Natural killer cell (primary cell): ENCODE measurements at regions not wholly inside any gene's neighbourhood (a gene's known extent, or its start where the extent isn't known, plus 50 kb on each side); places are given as distances from the start of the nearest gene placed in this dataset.

Experiments used
- ATAC-seq, 3 donors: fragments of 150-1000 bp in 2 of 3; fragments of 200-7000 bp in 1 of 3; cut with Tn5 transposase; 1 replicate in 1 of 3; 2 replicates in 2 of 3; pipeline ENCODE4 v1.10.0; 2021; ENCODE audit warnings: mild to moderate bottlenecking in 2 of 3, moderate library complexity in 2 of 3
- DNase-seq, 2 donors: peaks; one replicate each; pipeline versions ENCODE4 v3.0.0 to v3.0.0-alpha.2; 2013 to 2021; ENCODE audit warnings: mixed read lengths in 1 of 2
- H3K27ac ChIP-seq: one replicate; pipeline ENCODE4 v1.5.1; 2013; ENCODE audit warnings: mild to moderate bottlenecking, low read length
- H3K27me3 ChIP-seq: one replicate; pipeline ENCODE4 v1.6.1; 2013; ENCODE audit warnings: low read length; ENCODE audit not compliant: control insufficient read depth, insufficient read depth
- H3K36me3 ChIP-seq: one replicate; pipeline ENCODE4 v1.6.1; 2013; ENCODE audit warnings: low read length; ENCODE audit not compliant: control insufficient read depth, insufficient read depth
- H3K4me1 ChIP-seq: one replicate; pipeline ENCODE4 v1.6.1; 2013; ENCODE audit warnings: low read length; ENCODE audit not compliant: control insufficient read depth, insufficient read depth
- H3K4me3 ChIP-seq: one replicate; pipeline ENCODE4 v1.5.1; 2013; ENCODE audit warnings: low read length
- H3K9me3 ChIP-seq: one replicate; pipeline ENCODE4 v1.6.1; 2013; ENCODE audit warnings: low read length; ENCODE audit not compliant: control insufficient read depth, insufficient read depth
- H3K27ac Mint-ChIP-seq, 2 donors: one replicate each; pipeline ENCODE4 v1.8.0; 2022; ENCODE audit warnings: mild to moderate bottlenecking in 2 of 2, mixed read lengths in 2 of 2, moderate library complexity in 1 of 2
- H3K27me3 Mint-ChIP-seq, 2 donors: one replicate each; pipeline ENCODE4 v1.8.0; 2022; ENCODE audit warnings: low read depth in 2 of 2, mixed read lengths in 2 of 2
- H3K36me3 Mint-ChIP-seq: one replicate; pipeline ENCODE4 v1.8.0; 2022; ENCODE audit warnings: mixed read lengths
- H3K4me1 Mint-ChIP-seq, 2 donors: one replicate each; pipeline ENCODE4 v1.8.0; 2022; ENCODE audit warnings: mixed read lengths in 2 of 2
- H3K4me3 Mint-ChIP-seq: one replicate; pipeline ENCODE4 v1.8.0; 2022; ENCODE audit warnings: mild to moderate bottlenecking, moderate library complexity, mixed read lengths
- H3K9me3 Mint-ChIP-seq, 2 donors: one replicate each; pipeline ENCODE4 v1.8.0; 2022; ENCODE audit warnings: mixed read lengths in 2 of 2
- WGBS: methylation state at CpG from one replicate; pipeline ENCODE4 v1.1.7; 2013; ENCODE audit warnings: missing lambda C conversion rate; ENCODE audit not compliant: insufficient coverage; 5-methylcytosine and 5-hydroxymethylcytosine counted together
- intact Hi-C: fragments of 100-400 bp; cut with micrococcal nuclease; formaldehyde crosslinking; loops from one replicate; pipeline ENCODE4 v1.14.2; 2022
- TF ChIP-seq, protein P1 (sequence below): fragments of 200-600 bp; IDR thresholded peaks from one replicate; pipeline ENCODE4 v1.8.0; 2022; ENCODE audit warnings: antibody characterized with exemption

DNA sequence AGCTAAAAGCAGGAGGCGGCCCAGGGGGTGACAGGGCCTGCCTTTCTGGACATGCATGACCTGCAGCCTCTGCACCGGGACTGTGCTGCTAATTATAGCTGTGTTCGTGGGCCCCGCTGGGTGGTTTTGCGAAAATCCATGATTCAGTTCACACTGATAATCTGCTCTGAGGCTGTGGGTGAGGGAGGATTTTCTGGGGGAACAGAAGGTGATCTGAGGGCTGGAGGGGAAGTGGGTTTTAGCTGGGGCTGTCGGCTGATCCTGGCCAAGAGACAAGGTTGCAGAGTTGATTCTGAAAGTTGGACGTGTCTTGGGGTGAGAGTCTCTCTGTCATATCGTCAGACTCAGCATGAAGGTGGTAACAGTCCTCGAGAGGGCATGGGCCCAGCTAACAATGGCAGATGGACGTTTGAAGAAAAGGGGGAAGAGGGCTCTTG is 187.5 kb upstream of the ZNF469 start:
- H3K9me3 ChIP-seq, result no peaks in the 10 kb centered on the region
- no peak overlapping the region for H3K4me3 ChIP-seq
- TF ChIP-seq, protein P1, sequence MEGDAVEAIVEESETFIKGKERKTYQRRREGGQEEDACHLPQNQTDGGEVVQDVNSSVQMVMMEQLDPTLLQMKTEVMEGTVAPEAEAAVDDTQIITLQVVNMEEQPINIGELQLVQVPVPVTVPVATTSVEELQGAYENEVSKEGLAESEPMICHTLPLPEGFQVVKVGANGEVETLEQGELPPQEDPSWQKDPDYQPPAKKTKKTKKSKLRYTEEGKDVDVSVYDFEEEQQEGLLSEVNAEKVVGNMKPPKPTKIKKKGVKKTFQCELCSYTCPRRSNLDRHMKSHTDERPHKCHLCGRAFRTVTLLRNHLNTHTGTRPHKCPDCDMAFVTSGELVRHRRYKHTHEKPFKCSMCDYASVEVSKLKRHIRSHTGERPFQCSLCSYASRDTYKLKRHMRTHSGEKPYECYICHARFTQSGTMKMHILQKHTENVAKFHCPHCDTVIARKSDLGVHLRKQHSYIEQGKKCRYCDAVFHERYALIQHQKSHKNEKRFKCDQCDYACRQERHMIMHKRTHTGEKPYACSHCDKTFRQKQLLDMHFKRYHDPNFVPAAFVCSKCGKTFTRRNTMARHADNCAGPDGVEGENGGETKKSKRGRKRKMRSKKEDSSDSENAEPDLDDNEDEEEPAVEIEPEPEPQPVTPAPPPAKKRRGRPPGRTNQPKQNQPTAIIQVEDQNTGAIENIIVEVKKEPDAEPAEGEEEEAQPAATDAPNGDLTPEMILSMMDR, result no peak
- peaks cover 0 to 7% of the 10 kb centered on the region in 2 donors for H3K4me1 Mint-ChIP-seq
- no peak overlapping the region for H3K27ac ChIP-seq
- 37% methylated on average over 10 of the region's 10 CpGs for WGBS
- no peak overlapping the region for H3K4me3 Mint-ChIP-seq
- H3K27ac Mint-ChIP-seq, result no peak overlapping the region
- no peak for ATAC-seq
- no peaks in the 10 kb centered on the region for H3K36me3 ChIP-seq
- H3K27me3 ChIP-seq, result no peaks in the 10 kb centered on the region
- peaks cover 5% of the 10 kb centered on the region in 2 donors for H3K9me3 Mint-ChIP-seq
- H3K36me3 Mint-ChIP-seq, result no peaks in the 10 kb centered on the region
- no peaks in the 10 kb centered on the region for H3K4me1 ChIP-seq
- H3K27me3 Mint-ChIP-seq, result peaks cover 8 to 12% of the 10 kb centered on the region in 2 donors
- intact Hi-C loops, result no loop called here
- no peak for DNase-seq

DNA sequence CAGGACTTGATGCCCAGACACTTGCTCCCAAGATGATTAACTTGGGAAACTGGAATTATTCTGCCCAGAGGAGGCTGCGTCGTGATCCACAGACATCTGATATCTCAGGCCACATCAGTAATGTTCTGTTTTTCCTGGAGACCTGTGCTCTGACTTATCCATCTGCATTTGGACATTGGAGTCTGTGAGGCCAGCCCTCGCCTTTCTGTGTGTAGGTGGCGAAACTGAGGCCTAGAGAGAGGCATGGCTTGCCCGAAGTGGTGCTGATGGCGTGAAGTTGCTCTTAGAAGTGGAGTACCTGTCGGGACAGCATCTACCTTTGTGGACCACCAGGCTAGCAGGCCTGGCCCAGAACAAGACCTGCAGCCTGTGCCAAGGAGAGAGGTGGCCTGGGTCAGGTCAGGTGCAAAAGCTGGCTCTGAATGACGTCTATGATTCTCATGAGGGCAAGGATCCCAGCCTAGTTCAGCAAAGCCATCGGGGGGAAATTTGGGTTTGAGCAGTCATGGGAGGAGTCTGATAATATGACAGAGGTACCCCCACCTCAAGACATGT is 186.8 kb upstream of the ZNF469 start:
- Mint-ChIP-seq H3K27me3 (peaks cover 8 to 12% of the 10 kb centered on the region in 2 donors), H3K4me3 (no peak overlapping the region), H3K9me3 (peaks cover 5% of the 10 kb centered on the region in 2 donors), H3K36me3 (no peaks in the 10 kb centered on the region), H3K4me1 (peaks cover 0 to 7% of the 10 kb centered on the region in 2 donors), H3K27ac (no peak overlapping the region)
- TF ChIP-seq, protein P1, result no peak
- no peaks in the 10 kb centered on the region for H3K4me1 ChIP-seq
- 89% methylated on average over 9 of the region's 9 CpGs for WGBS
- H3K27ac ChIP-seq, result no peak overlapping the region
- intact Hi-C loops, result no loop called here
- no peak overlapping the region for H3K4me3 ChIP-seq
- H3K9me3 ChIP-seq, result no peaks in the 10 kb centered on the region
- ATAC-seq (no peak), DNase-seq (no peak)
- H3K27me3 ChIP-seq, result no peaks in the 10 kb centered on the region
- H3K36me3 ChIP-seq, result no peaks in the 10 kb centered on the region

DNA sequence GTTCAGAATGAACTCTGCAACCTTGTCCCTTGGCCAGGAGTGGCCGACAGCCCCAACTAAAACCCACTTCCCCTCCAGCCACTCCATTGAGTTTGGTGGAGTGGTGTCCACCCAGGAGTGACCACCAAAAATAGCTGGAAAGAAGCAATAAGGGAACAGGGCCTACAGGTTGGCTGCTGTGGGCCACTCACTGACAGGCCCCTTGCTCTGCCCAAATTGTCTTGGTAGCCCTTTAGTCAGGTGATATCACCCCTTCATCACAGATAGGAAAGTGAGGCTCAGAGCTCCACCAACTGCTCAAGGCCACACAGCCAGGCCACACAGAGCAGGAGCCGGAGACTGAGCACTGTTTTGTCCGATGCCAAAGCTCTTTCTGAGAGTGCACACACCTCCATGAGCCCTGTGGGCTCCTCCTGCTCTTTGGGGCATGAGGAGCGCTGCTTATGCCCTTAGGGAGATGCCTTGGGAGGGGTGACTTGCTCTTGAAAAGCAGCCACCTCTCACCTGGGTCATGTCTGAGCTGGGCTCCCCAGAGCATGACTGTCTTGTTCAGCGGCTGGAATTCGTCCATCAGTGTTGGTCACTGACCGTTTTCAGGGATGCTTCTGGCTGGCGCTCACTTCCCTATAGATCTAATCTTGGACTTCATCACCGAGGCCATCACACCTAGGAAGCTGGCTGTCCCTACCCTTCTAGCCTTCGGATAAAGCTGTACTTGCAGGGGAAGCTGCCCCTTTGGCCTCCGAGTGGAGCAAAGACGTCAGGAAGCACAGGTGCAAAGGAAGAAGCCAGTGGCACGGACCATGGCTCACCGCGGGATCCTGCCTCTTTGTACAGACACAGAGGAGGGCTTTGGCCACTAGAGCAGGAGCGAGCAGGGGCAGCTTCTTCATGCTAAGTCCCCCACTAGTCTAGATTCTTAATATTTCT is 186.0 kb upstream of the ZNF469 start:
- peaks cover 0 to 7% of the 10 kb centered on the region in 2 donors for H3K4me1 Mint-ChIP-seq
- no peak overlapping the region for H3K27ac Mint-ChIP-seq
- Histone ChIP-seq H3K27me3 (no peaks in the 10 kb centered on the region), H3K4me1 (no peaks in the 10 kb centered on the region), H3K27ac (no peak overlapping the region), H3K4me3 (no peak overlapping the region), H3K9me3 (no peaks in the 10 kb centered on the region), H3K36me3 (no peaks in the 10 kb centered on the region)
- peaks cover 5% of the 10 kb centered on the region in 2 donors for H3K9me3 Mint-ChIP-seq
- TF ChIP-seq, protein P1, result no peak
- peaks cover 8 to 12% of the 10 kb centered on the region in 2 donors for H3K27me3 Mint-ChIP-seq
- intact Hi-C loops, result no loop called here
- no peaks in the 10 kb centered on the region for H3K36me3 Mint-ChIP-seq
- ATAC-seq, result no peak
- DNase-seq, result no peak
- 84% methylated on average over 16 of the region's 16 CpGs for WGBS
- H3K4me3 Mint-ChIP-seq, result no peak overlapping the region
